ENCODE measurements at regions not wholly inside any gene's neighbourhood (a gene's known extent, or its start where the extent isn't known, plus 50 kb on each side); places are given as distances from the start of the nearest gene placed in this dataset.

DNA sequence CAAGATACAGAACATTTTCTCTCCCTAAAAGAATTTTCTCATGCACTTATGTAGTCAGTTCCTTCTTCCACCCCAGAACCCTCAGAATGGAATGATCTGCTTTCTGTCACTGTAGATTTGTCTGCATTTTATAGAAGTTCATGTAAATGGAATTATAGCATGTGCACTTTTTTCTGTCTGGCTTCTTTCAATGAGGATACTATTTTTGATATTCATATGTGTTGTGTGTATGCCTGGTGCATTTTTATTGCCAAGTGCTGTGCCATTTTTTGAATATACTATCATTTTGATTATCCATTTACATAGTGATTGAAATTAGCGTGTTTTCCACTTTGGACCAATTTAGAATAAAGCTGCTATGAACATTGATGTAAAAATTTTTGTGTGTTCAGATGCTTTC, 156.6 kb upstream of the ALCAM start:
- Histone ChIP-seq H3K27ac (ENCODE audit: low read length) (no peak overlapping the region), H3K27me3 (ENCODE audit: control insufficient read depth, insufficient read depth, low read length) (no peaks in the 10 kb centered on the region), H3K4me1 (ENCODE audit: control insufficient read depth, insufficient read depth, low read length) (no peaks in the 10 kb centered on the region), H3K9me3 (ENCODE audit: control insufficient read depth, insufficient read depth, low read length) (no peaks in the 10 kb centered on the region), H3K36me3 (ENCODE audit: control insufficient read depth, insufficient read depth, low read length) (no peaks in the 10 kb centered on the region), H3K4me3 (ENCODE audit: low read length) (no peak overlapping the region)
- intact Hi-C loops (cut with micrococcal nuclease) = no loop called here
- Mint-ChIP-seq H3K4me3 (no peak overlapping the region), H3K9me3 (peaks cover 0 to 2% of the 10 kb centered on the region in 2 donors), H3K36me3 (no peaks in the 10 kb centered on the region), H3K4me1 (no peaks in the 10 kb centered on the region), H3K27ac (no peak overlapping the region), H3K27me3 (ENCODE audit: low read depth in 2 of 2) (no peaks in the 10 kb centered on the region)
- DNase-seq (no peak), ATAC-seq (no peak)
- no peak for TF ChIP-seq CTCF (IDR thresholded peaks at IDR 0.05)
- no CpG with 5 or more reads among the region's 1 CpG for WGBS (ENCODE audit: insufficient coverage)

DNA sequence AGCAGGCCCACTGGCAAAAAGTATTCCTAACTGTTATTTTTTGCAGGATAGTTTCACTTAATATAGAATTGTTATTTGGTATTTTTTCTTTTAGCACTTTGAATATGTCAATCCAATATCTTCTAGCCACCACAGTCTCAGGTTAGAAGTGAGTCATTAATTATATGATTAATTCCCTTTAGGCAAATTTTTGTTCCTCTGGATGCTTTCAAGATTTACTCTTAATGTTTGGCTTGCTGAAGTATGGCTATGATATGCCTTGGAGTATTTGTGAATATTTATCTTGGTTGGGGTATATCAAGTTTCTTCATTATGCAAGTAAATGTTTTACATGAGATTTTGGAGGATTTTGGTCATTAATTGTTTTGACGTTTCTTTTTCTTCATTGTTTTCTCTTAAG, 152.1 kb upstream of the ALCAM start:
- H3K4me3 ChIP-seq (ENCODE audit: low read length) = no peak overlapping the region
- WGBS (ENCODE audit: insufficient coverage) = 71% methylated on average over 1 of the region's 1 CpG
- TF ChIP-seq CTCF (IDR thresholded peaks at IDR 0.05) = no peak
- no peaks in the 10 kb centered on the region for H3K9me3 ChIP-seq (ENCODE audit: control insufficient read depth, insufficient read depth, low read length)
- no peaks in the 10 kb centered on the region for H3K36me3 Mint-ChIP-seq
- intact Hi-C loops (cut with micrococcal nuclease) = no loop called here
- no peak overlapping the region for H3K4me3 Mint-ChIP-seq
- no peak overlapping the region for H3K27ac ChIP-seq (ENCODE audit: low read length)
- no peaks in the 10 kb centered on the region for H3K27me3 ChIP-seq (ENCODE audit: control insufficient read depth, insufficient read depth, low read length)
- H3K36me3 ChIP-seq (ENCODE audit: control insufficient read depth, insufficient read depth, low read length) = no peaks in the 10 kb centered on the region
- no peaks in the 10 kb centered on the region for H3K4me1 Mint-ChIP-seq
- no peak overlapping the region for H3K27ac Mint-ChIP-seq
- no peaks in the 10 kb centered on the region for H3K4me1 ChIP-seq (ENCODE audit: control insufficient read depth, insufficient read depth, low read length)
- no peak for ATAC-seq
- DNase-seq = no peak
- H3K27me3 Mint-ChIP-seq (ENCODE audit: low read depth in 2 of 2) = no peaks in the 10 kb centered on the region
- peaks cover 6 to 7% of the 10 kb centered on the region in 2 donors for H3K9me3 Mint-ChIP-seq

GRCh38 chr3:105222568-105223093, 144.1 kb upstream of the ALCAM start:
- no peaks in the 10 kb centered on the region for H3K4me1 Mint-ChIP-seq
- peaks cover 8 to 15% of the 10 kb centered on the region in 2 donors for H3K9me3 Mint-ChIP-seq
- H3K27ac ChIP-seq (ENCODE audit: low read length) = no peak overlapping the region
- no peaks in the 10 kb centered on the region for H3K4me1 ChIP-seq (ENCODE audit: control insufficient read depth, insufficient read depth, low read length)
- H3K27me3 Mint-ChIP-seq (ENCODE audit: low read depth in 2 of 2) = no peaks in the 10 kb centered on the region
- no peaks in the 10 kb centered on the region for H3K36me3 ChIP-seq (ENCODE audit: control insufficient read depth, insufficient read depth, low read length)
- DNase-seq (no peak), ATAC-seq (no peak)
- no peaks in the 10 kb centered on the region for H3K36me3 Mint-ChIP-seq
- no peaks in the 10 kb centered on the region for H3K9me3 ChIP-seq (ENCODE audit: control insufficient read depth, insufficient read depth, low read length)
- H3K27ac Mint-ChIP-seq = no peak overlapping the region
- no peak overlapping the region for H3K4me3 Mint-ChIP-seq
- no peak overlapping the region for H3K4me3 ChIP-seq (ENCODE audit: low read length)
- H3K27me3 ChIP-seq (ENCODE audit: control insufficient read depth, insufficient read depth, low read length) = no peaks in the 10 kb centered on the region
- no peak for TF ChIP-seq CTCF (IDR thresholded peaks at IDR 0.05)
- 85% methylated on average over 7 of the region's 8 CpGs for WGBS (ENCODE audit: insufficient coverage)
- intact Hi-C loops (cut with micrococcal nuclease) = no loop called here

- no peak for TF ChIP-seq CTCF (IDR thresholded peaks at IDR 0.05)
- H3K9me3 ChIP-seq (ENCODE audit: control insufficient read depth, insufficient read depth, low read length) = no peaks in the 10 kb centered on the region
- H3K27ac Mint-ChIP-seq = no peak overlapping the region
- 88% methylated on average over 9 of the region's 11 CpGs for WGBS (ENCODE audit: insufficient coverage)
- H3K36me3 ChIP-seq (ENCODE audit: control insufficient read depth, insufficient read depth, low read length) = no peaks in the 10 kb centered on the region
- H3K27me3 ChIP-seq (ENCODE audit: control insufficient read depth, insufficient read depth, low read length) = no peaks in the 10 kb centered on the region
- no peaks in the 10 kb centered on the region for H3K4me1 Mint-ChIP-seq
- H3K4me1 ChIP-seq (ENCODE audit: control insufficient read depth, insufficient read depth, low read length) = no peaks in the 10 kb centered on the region
- no peaks in the 10 kb centered on the region for H3K36me3 Mint-ChIP-seq
- no peaks in the 10 kb centered on the region for H3K27me3 Mint-ChIP-seq (ENCODE audit: low read depth in 2 of 2)
- intact Hi-C loops (cut with micrococcal nuclease) = no loop called here
- H3K9me3 Mint-ChIP-seq = peaks cover 8 to 11% of the 10 kb centered on the region in 2 donors
- H3K4me3 Mint-ChIP-seq = no peak overlapping the region
- DNase-seq (no peak), ATAC-seq (no peak)
- no peak overlapping the region for H3K27ac ChIP-seq (ENCODE audit: low read length)
- H3K4me3 ChIP-seq (ENCODE audit: low read length) = no peak overlapping the region
These were observed 142.9 kb upstream of the ALCAM start for GRCh38 chr3:105223815-105224214.
